LHCN-M2 (cell line): ENCODE measurements at regions not wholly inside any gene's neighbourhood (a gene's known extent, or its start where the extent isn't known, plus 50 kb on each side); places are given as distances from the start of the nearest gene placed in this dataset.

Source experiments
- DNase-seq: peaks from one replicate; pipeline ENCODE4 v3.0.0-alpha.2; 2012; ENCODE audit warnings: low read depth

- DNase-seq = no peak
Measured at GRCh38 chr7:155874411-155874810, 62.1 kb upstream of the SHH start.

GRCh38 chr7:155874010-155874409 is 61.7 kb upstream of the SHH start:
- no peak for DNase-seq

GRCh38 chr7:155872678-155873369 is 60.6 kb upstream of the SHH start:
- DNase-seq = no peak

GRCh38 chr7:155871211-155871610 is 58.9 kb upstream of the SHH start:
- no peak for DNase-seq

GRCh38 chr7:155870334-155871180 is 58.3 kb upstream of the SHH start:
- DNase-seq = no peak

GRCh38 chr7:155869784-155870076 is 57.5 kb upstream of the SHH start:
- DNase-seq = no peak

GRCh38 chr7:155868955-155869783 is 56.9 kb upstream of the SHH start:
- no peak for DNase-seq

GRCh38 chr7:155867734-155868400 is 55.6 kb upstream of the SHH start:
- DNase-seq = no peak

- DNase-seq = no peak
Measured at GRCh38 chr7:155867280-155867679, 55.0 kb upstream of the SHH start.

GRCh38 chr7:155865830-155866525 is 53.7 kb upstream of the SHH start:
- DNase-seq = no peak

GRCh38 chr7:155864991-155865690 is 52.9 kb upstream of the SHH start:
- DNase-seq = no peak

GRCh38 chr7:155864271-155864985 is 52.2 kb upstream of the SHH start:
- no peak for DNase-seq

- no peak for DNase-seq
Measured at GRCh38 chr7:155863721-155864151, 51.5 kb upstream of the SHH start.

GRCh38 chr7:155862123-155862892 is 50.0 kb upstream of the SHH start:
- no peak for DNase-seq
